ENCODE measurements at regions not wholly inside any gene's neighbourhood (a gene's known extent, or its start where the extent isn't known, plus 50 kb on each side); places are given as distances from the start of the nearest gene placed in this dataset.
A peak's percentile ranks its signal among the peaks of the same experiment; 100 is the strongest.

- no peak for TF ChIP-seq CTCF (conservative IDR thresholded peaks at IDR 0.05)
- no peak overlapping the region for H3K27ac ChIP-seq
Observed at GRCh38 chr1:79629414-79629813, 622.9 kb upstream of the ADGRL4 start.

GRCh38 chr1:79617777-79618176 lies 611.2 kb upstream of the ADGRL4 start:
- TF ChIP-seq CTCF (conservative IDR thresholded peaks at IDR 0.05) = peak; percentile 14; the same call in 1 of the 2 replicates
- no peak overlapping the region for H3K27ac ChIP-seq

GRCh38 chr1:79614762-79615161 lies 608.2 kb upstream of the ADGRL4 start:
- TF ChIP-seq CTCF (conservative IDR thresholded peaks at IDR 0.05) = no peak
- no peak overlapping the region for H3K27ac ChIP-seq

- no peak overlapping the region for H3K27ac ChIP-seq
- TF ChIP-seq CTCF (conservative IDR thresholded peaks at IDR 0.05) = no peak
Observed at GRCh38 chr1:79614106-79614505, 607.6 kb upstream of the ADGRL4 start.

GRCh38 chr1:79613046-79613445 lies 606.5 kb upstream of the ADGRL4 start:
- no peak overlapping the region for H3K27ac ChIP-seq
- no peak for TF ChIP-seq CTCF (conservative IDR thresholded peaks at IDR 0.05)

GRCh38 chr1:79604490-79605198 lies 598.1 kb upstream of the ADGRL4 start:
- no peak overlapping the region for H3K27ac ChIP-seq
- TF ChIP-seq CTCF (conservative IDR thresholded peaks at IDR 0.05) = no peak

GRCh38 chr1:79603843-79604242 lies 597.3 kb upstream of the ADGRL4 start:
- no peak for TF ChIP-seq CTCF (conservative IDR thresholded peaks at IDR 0.05)
- no peak overlapping the region for H3K27ac ChIP-seq
